ENCODE measurements at regions not wholly inside any gene's neighbourhood (a gene's known extent, or its start where the extent isn't known, plus 50 kb on each side); places are given as distances from the start of the nearest gene placed in this dataset.

DNA sequence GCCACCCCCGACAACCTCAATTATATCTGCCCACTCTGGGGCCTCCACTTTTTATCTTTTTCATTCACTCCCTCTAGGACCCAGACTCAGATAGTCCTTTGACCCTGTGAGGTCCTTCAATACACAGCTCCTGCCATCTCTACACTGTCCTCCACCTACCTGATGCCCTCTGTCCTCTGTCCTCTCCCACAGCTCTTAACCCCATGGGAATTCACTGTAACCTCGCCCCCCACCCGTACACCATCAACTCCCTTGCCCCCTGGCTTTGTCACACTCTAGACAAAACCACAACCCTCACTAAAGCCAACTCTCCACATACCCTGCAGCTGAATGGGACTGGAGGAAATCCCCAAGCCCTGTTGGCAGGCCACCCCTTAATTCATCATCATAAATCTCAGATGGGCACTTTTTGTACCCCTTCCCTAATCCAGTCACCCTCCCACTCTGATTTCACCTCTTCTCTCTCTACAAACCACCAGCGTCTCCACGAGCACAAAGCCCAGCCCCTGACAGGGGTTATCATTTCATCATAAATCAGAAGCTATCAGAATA, 52.3 kb upstream of the ENPP6 start:
- intact Hi-C loops (cut with micrococcal nuclease; ENCODE audit: unreplicated experiment), result loop anchor here (5.0 kb wide), 2 partner anchors 57 to 547 kb away; no protein-coding TSS in a partner anchor
- no TSS peak for BruUV-seq (replicated peaks)
- H3K4me2 ChIP-seq (ENCODE audit: low read length), result no peak overlapping the region

DNA sequence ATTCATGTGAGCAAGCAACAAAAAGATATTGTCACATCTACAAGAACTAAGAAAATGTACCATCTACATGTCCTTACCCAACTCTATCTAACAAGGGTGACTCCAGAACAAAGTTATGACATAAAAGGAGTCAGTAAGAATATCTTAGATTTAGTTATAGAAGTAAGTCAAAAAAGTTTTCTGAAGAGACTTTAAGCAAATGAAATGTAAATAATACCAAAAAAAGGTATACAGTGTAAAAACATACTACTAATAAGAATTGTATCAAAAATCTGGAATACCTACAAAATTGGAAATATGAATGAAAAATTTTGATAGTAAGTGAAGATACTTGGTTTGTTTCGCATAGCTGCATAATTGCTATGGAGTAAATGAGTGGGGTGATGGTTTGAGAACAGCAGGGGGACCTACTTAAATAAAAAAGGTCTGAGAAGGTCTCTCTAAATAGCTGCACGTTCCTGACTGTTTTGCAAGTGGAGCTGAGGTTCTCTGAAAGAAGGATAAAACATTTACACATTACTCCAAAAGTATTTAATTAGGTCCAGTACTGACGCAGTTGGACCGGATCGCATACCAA, 51.0 kb upstream of the ENPP6 start:
- intact Hi-C loops (cut with micrococcal nuclease; ENCODE audit: unreplicated experiment), result loop anchor here (1.0 to 5.0 kb wide), 5 partner anchors 15 to 549 kb away; partner anchors contain the start of genes CASP3, IRF2 and PRIMPOL
- BruUV-seq (replicated peaks), result no TSS peak
- TF ChIP-seq, protein P1, sequence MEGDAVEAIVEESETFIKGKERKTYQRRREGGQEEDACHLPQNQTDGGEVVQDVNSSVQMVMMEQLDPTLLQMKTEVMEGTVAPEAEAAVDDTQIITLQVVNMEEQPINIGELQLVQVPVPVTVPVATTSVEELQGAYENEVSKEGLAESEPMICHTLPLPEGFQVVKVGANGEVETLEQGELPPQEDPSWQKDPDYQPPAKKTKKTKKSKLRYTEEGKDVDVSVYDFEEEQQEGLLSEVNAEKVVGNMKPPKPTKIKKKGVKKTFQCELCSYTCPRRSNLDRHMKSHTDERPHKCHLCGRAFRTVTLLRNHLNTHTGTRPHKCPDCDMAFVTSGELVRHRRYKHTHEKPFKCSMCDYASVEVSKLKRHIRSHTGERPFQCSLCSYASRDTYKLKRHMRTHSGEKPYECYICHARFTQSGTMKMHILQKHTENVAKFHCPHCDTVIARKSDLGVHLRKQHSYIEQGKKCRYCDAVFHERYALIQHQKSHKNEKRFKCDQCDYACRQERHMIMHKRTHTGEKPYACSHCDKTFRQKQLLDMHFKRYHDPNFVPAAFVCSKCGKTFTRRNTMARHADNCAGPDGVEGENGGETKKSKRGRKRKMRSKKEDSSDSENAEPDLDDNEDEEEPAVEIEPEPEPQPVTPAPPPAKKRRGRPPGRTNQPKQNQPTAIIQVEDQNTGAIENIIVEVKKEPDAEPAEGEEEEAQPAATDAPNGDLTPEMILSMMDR (conservative IDR thresholded peaks at IDR 0.05; ENCODE audit: low read length), result peak; percentile 62; the same call in 1 of the 2 replicates
- no peak for TF ChIP-seq EZH2phosphoT487 (IDR thresholded peaks at IDR 0.05; ENCODE audit: borderline replicate concordance, low read depth, low read length)
- Histone ChIP-seq H3K4me1 (ENCODE audit: insufficient read depth, low read length, poor library complexity, severe bottlenecking) (peaks cover 68% of the 10 kb centered on the region), H3K9me2 (ENCODE audit: insufficient read depth, low read length) (no peaks in the 10 kb centered on the region), H3K36me3 (ENCODE audit: insufficient read depth, low read length) (no peaks in the 10 kb centered on the region), H3K27ac (ENCODE audit: low read depth, low read length, poor library complexity, severe bottlenecking) (peak overlapping the region; percentile 88), H3K4me3 (ENCODE audit: low read depth, low read length, poor library complexity, severe bottlenecking) (peak overlapping the region; percentile 58), H3K4me2 (ENCODE audit: low read length) (peak overlapping the region; percentile 74), H2AFZ (ENCODE audit: low read length) (peak overlapping the region; percentile 71; the same call in 1 of the 2 replicates), H3K9me3 (ENCODE audit: low read length) (no peaks in the 10 kb centered on the region), H4K20me1 (ENCODE audit: insufficient read depth, low read length) (no peaks in the 10 kb centered on the region), H3K79me2 (ENCODE audit: insufficient read depth, low read depth, low read length) (no peaks in the 10 kb centered on the region)
- peak; percentile 44 for DNase-seq (ENCODE audit: low spot score)
- POLR2A ChIA-PET, result interaction anchor here (0.7 to 9.4 kb wide), 14 partner anchors 9 to 380 kb away, joined by 3 to 283 read pairs (median 7); partner anchors contain the start of genes CASP3, IRF2 and PRIMPOL
- CTCF ChIA-PET (ENCODE audit: unreplicated experiment), result interaction anchor here (1.0 to 3.2 kb wide), 3 partner anchors 12 to 41 kb away, joined by 5 to 16 read pairs (median 10); no protein-coding TSS in a partner anchor

More for the DNA sequence above, 52.3 kb upstream of the ENPP6 start:
- no peaks in the 10 kb centered on the region for H3K9me3 ChIP-seq (ENCODE audit: low read length)
- H3K4me1 ChIP-seq (ENCODE audit: insufficient read depth, low read length, poor library complexity, severe bottlenecking), result peaks cover 64% of the 10 kb centered on the region
- H2AFZ ChIP-seq (ENCODE audit: low read length), result peak overlapping the region; percentile 71; the same call in 1 of the 2 replicates
- no peak for TF ChIP-seq EZH2phosphoT487 (IDR thresholded peaks at IDR 0.05; ENCODE audit: borderline replicate concordance, low read depth, low read length)
- TF ChIP-seq, protein P1 (conservative IDR thresholded peaks at IDR 0.05; ENCODE audit: low read length), result no peak
- ChIA-PET POLR2A (interaction anchor here (1.1 to 9.4 kb wide), 10 partner anchors 12 to 266 kb away, joined by 3 to 283 read pairs (median 9); no protein-coding TSS in a partner anchor), CTCF (ENCODE audit: unreplicated experiment) (interaction anchor here (0.7 to 3.2 kb wide), 3 partner anchors 11 to 78 kb away, joined by 4 to 16 read pairs (median 10); no protein-coding TSS in a partner anchor)
- no peaks in the 10 kb centered on the region for H4K20me1 ChIP-seq (ENCODE audit: insufficient read depth, low read length)
- H3K27ac ChIP-seq (ENCODE audit: low read depth, low read length, poor library complexity, severe bottlenecking), result no peak overlapping the region
- no peaks in the 10 kb centered on the region for H3K9me2 ChIP-seq (ENCODE audit: insufficient read depth, low read length)
- no peaks in the 10 kb centered on the region for H3K36me3 ChIP-seq (ENCODE audit: insufficient read depth, low read length)
- no peaks in the 10 kb centered on the region for H3K79me2 ChIP-seq (ENCODE audit: insufficient read depth, low read depth, low read length)
- H3K4me3 ChIP-seq (ENCODE audit: low read depth, low read length, poor library complexity, severe bottlenecking), result no peak overlapping the region
- DNase-seq (ENCODE audit: low spot score), result no peak
